Neural progenitor cell (in vitro differentiated cells): ENCODE measurements at regions not wholly inside any gene's neighbourhood (a gene's known extent, or its start where the extent isn't known, plus 50 kb on each side); places are given as distances from the start of the nearest gene placed in this dataset.

Experiments used
- DNase-seq: peaks from one replicate; pipeline ENCODE4 v3.0.0-alpha.2; 2016; ENCODE audit warnings: low spot score
- H2AFZ ChIP-seq: fragments of 200-600 bp; sonication (generic); replicated peaks from 2 replicates; pipeline ENCODE4 v1.6.1; 2016; ENCODE audit warnings: antibody characterized with exemption
- H3F3A ChIP-seq: fragments of 200-600 bp; sonication (generic); 2 replicates; pipeline ENCODE4 v1.6.1; 2016; ENCODE audit warnings: antibody characterized with exemption, low read depth
- H3K27ac ChIP-seq: fragments of 200-600 bp; sonication (generic); 2 replicates; pipeline ENCODE4 v1.5.1; 2016; ENCODE audit warnings: mild to moderate bottlenecking
- H3K27me3 ChIP-seq: fragments of 200-600 bp; sonication (generic); 2 replicates; pipeline ENCODE4 v1.6.1; 2016; ENCODE audit warnings: mild to moderate bottlenecking, moderate library complexity
- H3K36me3 ChIP-seq: fragments of 200-600 bp; sonication (generic); 2 replicates; pipeline ENCODE4 v1.5.1; 2016
- H3K4me1 ChIP-seq: fragments of 200-600 bp; sonication (generic); 2 replicates; pipeline ENCODE4 v1.6.1; 2016; ENCODE audit warnings: mixed run types
- H3K4me2 ChIP-seq: fragments of 200-600 bp; sonication (generic); 2 replicates; pipeline ENCODE4 v1.6.1; 2016
- H3K4me3 ChIP-seq: fragments of 200-600 bp; sonication (generic); 2 replicates; pipeline ENCODE4 v1.5.1; 2016
- H3K79me2 ChIP-seq: fragments of 200-600 bp; sonication (generic); 2 replicates; pipeline ENCODE4 v1.6.1; 2016; ENCODE audit warnings: low read depth
- H3K9ac ChIP-seq: fragments of 200-600 bp; sonication (generic); 2 replicates; pipeline ENCODE4 v1.6.1; 2016
- H3K9me3 ChIP-seq: fragments of 200-600 bp; sonication (generic); 2 replicates; pipeline ENCODE4 v1.5.1; 2016; ENCODE audit warnings: low read depth
- H4K20me1 ChIP-seq: fragments of 200-600 bp; sonication (generic); 2 replicates; pipeline ENCODE4 v1.6.1; 2016; ENCODE audit warnings: low read depth
- H3K27ac Mint-ChIP-seq: 3 replicates; pipeline ENCODE4 v1.8.0; 2021; ENCODE audit warnings: mixed read lengths
- H3K27me3 Mint-ChIP-seq: 2 replicates; pipeline ENCODE4 v1.8.0; 2022; ENCODE audit warnings: low read depth, mild to moderate bottlenecking, inconsistent platforms, moderate library complexity, mixed read lengths; ENCODE audit not compliant: insufficient read depth
- H3K36me3 Mint-ChIP-seq: 3 replicates; pipeline ENCODE4 v1.8.0; 2021; ENCODE audit warnings: mixed read lengths
- H3K4me1 Mint-ChIP-seq: 3 replicates; pipeline ENCODE4 v1.8.0; 2021; ENCODE audit warnings: mixed read lengths
- H3K4me3 Mint-ChIP-seq: 3 replicates; pipeline ENCODE4 v1.8.0; 2021; ENCODE audit warnings: mild to moderate bottlenecking, moderate library complexity, mixed read lengths
- H3K9me3 Mint-ChIP-seq: 3 replicates; pipeline ENCODE4 v1.8.0; 2020; ENCODE audit warnings: mixed read lengths
- CTCF ChIP-seq: fragments of 200-600 bp; sonication (generic); IDR thresholded peaks from 2 replicates; pipeline ENCODE4 v1.5.1; 2017; ENCODE audit warnings: antibody characterized with exemption, mild to moderate bottlenecking
- EZH2 ChIP-seq: fragments of 200-600 bp; sonication (generic); IDR thresholded peaks from 2 replicates; pipeline ENCODE4 v1.6.1; 2017; ENCODE audit warnings: antibody characterized with exemption, mild to moderate bottlenecking, moderate library complexity
- EZH2phosphoT487 ChIP-seq: fragments of 200-600 bp; sonication (generic); IDR thresholded peaks from 2 replicates; pipeline ENCODE4 v1.6.1; 2017; ENCODE audit warnings: antibody characterized with exemption

GRCh38 chr5:124352312-124352711 is 394.1 kb downstream of the ZNF608 start:
- H3F3A ChIP-seq, result no peaks in the 10 kb centered on the region
- H3K79me2 ChIP-seq, result no peaks in the 10 kb centered on the region
- H2AFZ ChIP-seq, result no peak overlapping the region
- no peak overlapping the region for H3K9ac ChIP-seq
- H4K20me1 ChIP-seq, result no peaks in the 10 kb centered on the region
- Mint-ChIP-seq H3K36me3 (no peaks in the 10 kb centered on the region), H3K4me3 (no peak overlapping the region), H3K27me3 (no peaks in the 10 kb centered on the region), H3K9me3 (peaks cover 7% of the 10 kb centered on the region), H3K27ac (no peak overlapping the region), H3K4me1 (no peaks in the 10 kb centered on the region)
- no peaks in the 10 kb centered on the region for H3K27me3 ChIP-seq
- no peaks in the 10 kb centered on the region for H3K9me3 ChIP-seq
- no peak overlapping the region for H3K4me2 ChIP-seq
- TF ChIP-seq EZH2phosphoT487, result no peak
- TF ChIP-seq EZH2, result no peak
- TF ChIP-seq CTCF, result no peak
- no peak overlapping the region for H3K27ac ChIP-seq
- DNase-seq, result no peak
- H3K4me1 ChIP-seq, result no peaks in the 10 kb centered on the region
- no peaks in the 10 kb centered on the region for H3K36me3 ChIP-seq
- no peak overlapping the region for H3K4me3 ChIP-seq

- Histone ChIP-seq H3K4me3 (no peak overlapping the region), H3K4me2 (no peak overlapping the region), H3K79me2 (no peaks in the 10 kb centered on the region), H3F3A (peaks cover 2% of the 10 kb centered on the region), H3K9me3 (no peaks in the 10 kb centered on the region), H2AFZ (no peak overlapping the region), H3K9ac (no peak overlapping the region), H3K27me3 (no peaks in the 10 kb centered on the region), H3K36me3 (no peaks in the 10 kb centered on the region), H3K4me1 (peaks cover 6% of the 10 kb centered on the region), H3K27ac (no peak overlapping the region), H4K20me1 (no peaks in the 10 kb centered on the region)
- TF ChIP-seq EZH2phosphoT487 (no peak), CTCF (no peak), EZH2 (no peak)
- Mint-ChIP-seq H3K4me3 (no peak overlapping the region), H3K4me1 (no peaks in the 10 kb centered on the region), H3K27me3 (no peaks in the 10 kb centered on the region), H3K36me3 (no peaks in the 10 kb centered on the region), H3K27ac (no peak overlapping the region), H3K9me3 (peaks cover 4% of the 10 kb centered on the region)
- DNase-seq, result no peak
These were observed 396.5 kb downstream of the ZNF608 start for GRCh38 chr5:124349931-124350330.

- H4K20me1 ChIP-seq, result no peaks in the 10 kb centered on the region
- TF ChIP-seq CTCF (no peak), EZH2phosphoT487 (no peak), EZH2 (no peak)
- H3K79me2 ChIP-seq, result no peaks in the 10 kb centered on the region
- peaks cover 32% of the 10 kb centered on the region for H3K4me1 ChIP-seq
- Mint-ChIP-seq H3K27me3 (peaks cover 3% of the 10 kb centered on the region), H3K4me1 (peaks cover 4% of the 10 kb centered on the region), H3K27ac (no peak overlapping the region), H3K9me3 (no peaks in the 10 kb centered on the region), H3K4me3 (no peak overlapping the region), H3K36me3 (no peaks in the 10 kb centered on the region)
- H3K4me3 ChIP-seq, result no peak overlapping the region
- no peak overlapping the region for H2AFZ ChIP-seq
- no peaks in the 10 kb centered on the region for H3K27me3 ChIP-seq
- no peak for DNase-seq
- H3K36me3 ChIP-seq, result no peaks in the 10 kb centered on the region
- H3F3A ChIP-seq, result peaks cover 6% of the 10 kb centered on the region
- H3K27ac ChIP-seq, result no peak overlapping the region
- H3K4me2 ChIP-seq, result no peak overlapping the region
- H3K9ac ChIP-seq, result no peak overlapping the region
- H3K9me3 ChIP-seq, result no peaks in the 10 kb centered on the region
These were observed 403.0 kb downstream of the ZNF608 start for GRCh38 chr5:124343451-124343867.

GRCh38 chr5:124342986-124343385 is 403.5 kb downstream of the ZNF608 start:
- Histone ChIP-seq H3F3A (peaks cover 6% of the 10 kb centered on the region), H3K36me3 (no peaks in the 10 kb centered on the region), H3K27me3 (no peaks in the 10 kb centered on the region), H3K4me3 (no peak overlapping the region), H3K9me3 (no peaks in the 10 kb centered on the region), H3K79me2 (no peaks in the 10 kb centered on the region), H3K9ac (no peak overlapping the region), H2AFZ (no peak overlapping the region), H4K20me1 (no peaks in the 10 kb centered on the region), H3K4me2 (no peak overlapping the region), H3K27ac (no peak overlapping the region), H3K4me1 (peaks cover 32% of the 10 kb centered on the region)
- Mint-ChIP-seq H3K27ac (no peak overlapping the region), H3K4me3 (no peak overlapping the region), H3K9me3 (peaks cover 4% of the 10 kb centered on the region), H3K4me1 (peaks cover 4% of the 10 kb centered on the region), H3K36me3 (no peaks in the 10 kb centered on the region), H3K27me3 (peaks cover 3% of the 10 kb centered on the region)
- no peak for TF ChIP-seq CTCF
- no peak for TF ChIP-seq EZH2phosphoT487
- TF ChIP-seq EZH2, result no peak
- DNase-seq, result no peak
